ENCODE measurements at regions not wholly inside any gene's neighbourhood (a gene's known extent, or its start where the extent isn't known, plus 50 kb on each side); places are given as distances from the start of the nearest gene placed in this dataset.

- no peak for TF ChIP-seq POLR2A (IDR thresholded peaks at IDR 0.05)
- no peak for TF ChIP-seq CTCF (IDR thresholded peaks at IDR 0.05)
- no peak for TF ChIP-seq POLR2AphosphoS5 (IDR thresholded peaks at IDR 0.05; ENCODE audit: insufficient read depth in 1 of 2, low read depth in 1 of 2)
Measured at GRCh38 chr6:125693480-125693879, 56.0 kb upstream of the HEY2 start.

Measured in vagina (tissue), 2 donors.